HUES6 (cell line): ENCODE measurements at regions not wholly inside any gene's neighbourhood (a gene's known extent, or its start where the extent isn't known, plus 50 kb on each side); places are given as distances from the start of the nearest gene placed in this dataset.

Experiments
- H3K27ac ChIP-seq: 2 replicates; pipeline ENCODE4 v1.7.0; 2013; ENCODE audit warnings: low read depth, mild to moderate bottlenecking, low read length, inconsistent platforms
- H3K27me3 ChIP-seq: 2 replicates; pipeline ENCODE4 v1.6.1; 2013; ENCODE audit warnings: low read length; ENCODE audit not compliant: control insufficient read depth, insufficient read depth
- H3K36me3 ChIP-seq: 2 replicates; pipeline ENCODE4 v1.6.1; 2013; ENCODE audit warnings: low read length; ENCODE audit not compliant: control insufficient read depth, insufficient read depth
- H3K4me1 ChIP-seq: 2 replicates; pipeline ENCODE4 v1.6.1; 2013; ENCODE audit warnings: low read length; ENCODE audit not compliant: control insufficient read depth, insufficient read depth
- H3K4me3 ChIP-seq: 2 replicates; pipeline ENCODE4 v1.5.1; 2013; ENCODE audit warnings: low read depth, low read length
- H3K9ac ChIP-seq: one replicate; pipeline ENCODE4 v1.6.1; 2013; ENCODE audit warnings: mild to moderate bottlenecking, low read length
- H3K9me3 ChIP-seq: 2 replicates; pipeline ENCODE4 v1.6.1; 2013; ENCODE audit warnings: low read depth, low read length; ENCODE audit not compliant: control insufficient read depth, insufficient read depth

DNA sequence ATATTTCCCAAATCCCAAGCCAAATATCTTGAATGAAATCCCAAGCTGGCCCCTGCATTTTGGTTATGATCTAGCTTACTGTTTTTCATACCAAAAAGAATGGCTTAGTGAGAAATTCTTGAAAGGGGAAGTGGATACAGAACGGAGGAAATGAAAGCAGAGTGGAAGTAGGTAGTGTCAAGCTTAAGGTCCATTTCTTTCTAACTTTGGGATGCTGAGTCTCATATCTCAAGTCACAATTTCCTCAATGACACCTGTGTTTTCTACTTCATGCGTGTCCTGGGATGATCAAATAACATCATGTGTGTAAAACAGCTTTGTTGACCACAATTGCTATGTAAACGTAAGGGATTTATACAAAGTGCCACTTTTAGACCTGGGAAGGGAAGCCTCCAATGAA is 238.8 kb upstream of the SLC35B3 start:
- Histone ChIP-seq H3K27me3 (no peaks in the 10 kb centered on the region), H3K4me1 (no peaks in the 10 kb centered on the region), H3K27ac (no peak overlapping the region), H3K36me3 (no peaks in the 10 kb centered on the region), H3K9me3 (no peaks in the 10 kb centered on the region), H3K9ac (no peak overlapping the region), H3K4me3 (no peak overlapping the region)

DNA sequence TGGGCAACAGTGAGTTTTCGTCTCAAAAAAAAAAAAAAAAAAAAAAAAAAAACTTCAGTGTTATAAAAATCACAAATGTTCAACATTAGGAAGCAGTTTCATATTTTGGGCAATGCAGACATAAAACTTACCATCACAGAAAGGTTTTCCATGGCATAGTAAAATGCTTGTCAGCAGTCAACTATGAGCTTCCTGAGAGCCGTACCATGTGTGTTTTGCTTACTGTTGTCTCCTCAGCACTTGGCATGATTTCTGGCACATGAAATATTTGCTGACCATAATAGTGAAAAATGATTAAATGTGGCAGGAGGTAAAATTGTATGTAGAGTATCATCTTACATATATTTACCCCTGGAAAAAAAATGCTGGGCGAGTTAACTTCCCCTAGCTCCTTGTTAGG is 237.5 kb upstream of the SLC35B3 start:
- Histone ChIP-seq H3K27me3 (no peaks in the 10 kb centered on the region), H3K36me3 (no peaks in the 10 kb centered on the region), H3K27ac (no peak overlapping the region), H3K4me3 (no peak overlapping the region), H3K4me1 (no peaks in the 10 kb centered on the region), H3K9me3 (no peaks in the 10 kb centered on the region), H3K9ac (no peak overlapping the region)

DNA sequence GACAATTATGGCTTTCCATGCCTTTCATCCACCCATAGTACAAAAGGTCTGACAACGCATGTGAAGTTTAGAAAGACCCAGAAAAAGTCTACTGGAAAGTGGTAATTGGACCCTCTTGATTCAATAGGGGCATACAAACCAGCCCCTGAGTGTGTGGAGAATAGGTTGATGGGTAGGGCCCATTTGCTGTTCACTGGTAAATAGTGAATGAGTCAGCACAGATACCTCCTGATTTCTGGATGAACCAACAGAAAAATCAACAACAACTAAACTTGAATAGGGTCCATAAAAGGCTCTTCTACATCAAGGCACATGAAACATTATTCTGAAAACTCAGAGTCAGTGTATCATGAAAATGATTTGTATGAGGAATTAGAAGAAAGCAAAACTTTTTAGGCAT is 235.4 kb upstream of the SLC35B3 start:
- Histone ChIP-seq H3K27ac (no peak overlapping the region), H3K9me3 (no peaks in the 10 kb centered on the region), H3K4me3 (no peak overlapping the region), H3K36me3 (no peaks in the 10 kb centered on the region), H3K9ac (no peak overlapping the region), H3K27me3 (no peaks in the 10 kb centered on the region), H3K4me1 (no peaks in the 10 kb centered on the region)

DNA sequence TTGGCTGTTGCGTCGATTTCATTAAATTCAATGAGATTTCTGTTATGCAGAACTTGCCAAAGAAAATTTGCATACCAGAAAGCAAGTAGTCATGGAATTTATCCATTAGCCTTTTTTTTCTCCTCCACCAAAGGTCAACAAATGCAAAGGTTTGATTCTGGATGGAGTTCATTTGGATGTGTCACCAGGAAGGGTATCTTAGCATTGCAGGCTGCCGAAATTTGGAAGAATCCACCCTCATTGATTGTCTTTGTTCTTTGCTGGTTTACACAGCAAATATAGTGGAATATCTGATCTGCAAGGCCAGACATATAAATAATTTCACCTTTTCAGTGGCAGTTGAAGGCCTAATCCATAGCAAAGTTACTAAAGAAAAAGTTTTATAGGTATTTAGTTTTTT is 229.4 kb upstream of the SLC35B3 start:
- Histone ChIP-seq H3K4me1 (no peaks in the 10 kb centered on the region), H3K9ac (no peak overlapping the region), H3K36me3 (no peaks in the 10 kb centered on the region), H3K9me3 (no peaks in the 10 kb centered on the region), H3K4me3 (no peak overlapping the region), H3K27me3 (no peaks in the 10 kb centered on the region), H3K27ac (no peak overlapping the region)

DNA sequence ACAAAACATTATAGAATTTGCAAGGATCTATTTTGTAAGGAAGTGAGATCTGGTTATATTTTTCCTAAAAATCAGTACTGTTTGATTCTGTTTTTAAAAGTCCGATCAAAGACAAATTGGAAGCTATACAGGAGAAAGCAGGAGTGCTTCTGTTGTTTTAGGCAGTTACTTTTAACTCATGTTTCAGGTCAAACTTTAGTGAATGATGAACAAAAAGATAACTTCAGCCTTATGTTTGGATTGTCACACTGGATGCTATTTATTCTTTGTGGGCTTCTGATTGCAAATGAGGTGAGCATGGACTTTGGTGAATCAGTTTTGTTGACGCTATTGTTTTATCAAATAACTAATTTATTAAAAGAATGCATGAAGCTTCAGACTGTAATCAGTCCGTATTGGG is 228.7 kb upstream of the SLC35B3 start:
- Histone ChIP-seq H3K4me3 (no peak overlapping the region), H3K27me3 (no peaks in the 10 kb centered on the region), H3K27ac (no peak overlapping the region), H3K9me3 (no peaks in the 10 kb centered on the region), H3K4me1 (no peaks in the 10 kb centered on the region), H3K36me3 (no peaks in the 10 kb centered on the region), H3K9ac (no peak overlapping the region)

DNA sequence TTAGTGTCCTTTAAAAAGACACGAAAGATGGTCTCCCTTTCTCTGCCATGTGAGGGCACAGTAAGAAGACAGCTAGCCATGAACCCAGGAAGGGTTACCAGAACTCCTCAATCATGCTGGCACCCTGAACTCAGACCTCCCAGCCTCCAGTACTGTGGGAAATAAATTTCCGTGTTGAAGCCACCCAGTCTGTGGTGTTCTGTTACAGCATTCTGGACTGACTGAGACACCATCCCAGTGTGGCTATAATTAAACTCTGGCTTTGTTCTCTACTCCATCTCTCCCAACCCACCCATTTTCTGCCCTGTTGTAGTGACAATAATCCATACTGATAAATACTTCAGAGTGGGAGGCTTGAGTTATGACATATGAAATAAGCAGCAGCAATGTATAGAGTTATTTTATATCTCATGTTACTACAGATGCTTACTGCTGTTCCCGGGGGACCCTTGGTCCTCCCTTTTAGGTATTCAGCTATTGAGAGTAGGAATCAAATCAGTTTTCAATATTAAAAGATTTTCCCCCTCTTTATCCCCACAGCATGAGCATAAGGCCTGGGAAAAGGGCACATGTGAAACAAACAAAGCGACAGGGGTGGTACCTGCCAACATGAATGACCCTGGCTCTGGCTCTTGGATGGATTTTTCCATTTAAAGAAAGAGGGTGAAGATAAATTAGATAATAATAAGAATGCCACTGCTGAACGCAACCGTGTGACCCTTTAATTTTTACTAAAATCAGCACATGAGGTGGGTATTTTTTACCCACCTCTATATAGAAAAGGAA is 224.3 kb upstream of the SLC35B3 start:
- Histone ChIP-seq H3K4me1 (no peaks in the 10 kb centered on the region), H3K9ac (no peak overlapping the region), H3K27me3 (no peaks in the 10 kb centered on the region), H3K9me3 (no peaks in the 10 kb centered on the region), H3K4me3 (no peak overlapping the region), H3K27ac (no peak overlapping the region), H3K36me3 (no peaks in the 10 kb centered on the region)

DNA sequence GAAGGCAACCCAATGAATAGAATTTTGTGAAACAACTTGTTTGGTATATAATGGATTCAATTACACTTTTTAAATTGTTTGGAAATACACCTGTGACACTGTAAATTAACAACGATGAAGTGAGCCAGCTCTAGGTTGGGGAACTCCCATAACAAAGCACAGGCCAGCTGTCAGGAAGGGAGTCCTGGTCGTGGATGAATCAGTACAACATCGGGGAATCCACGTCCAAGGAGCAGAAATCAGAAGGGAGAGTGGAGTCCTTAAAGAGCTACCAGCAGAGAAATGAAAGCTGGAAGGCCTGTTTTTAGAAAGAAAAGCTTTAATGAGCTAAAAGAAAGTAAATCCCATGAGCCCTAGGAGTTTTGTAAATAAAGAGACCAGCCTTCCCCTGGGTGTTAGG is 223.1 kb upstream of the SLC35B3 start:
- no peak overlapping the region for H3K27ac ChIP-seq
- H3K4me3 ChIP-seq, result no peak overlapping the region
- H3K27me3 ChIP-seq, result no peaks in the 10 kb centered on the region

DNA sequence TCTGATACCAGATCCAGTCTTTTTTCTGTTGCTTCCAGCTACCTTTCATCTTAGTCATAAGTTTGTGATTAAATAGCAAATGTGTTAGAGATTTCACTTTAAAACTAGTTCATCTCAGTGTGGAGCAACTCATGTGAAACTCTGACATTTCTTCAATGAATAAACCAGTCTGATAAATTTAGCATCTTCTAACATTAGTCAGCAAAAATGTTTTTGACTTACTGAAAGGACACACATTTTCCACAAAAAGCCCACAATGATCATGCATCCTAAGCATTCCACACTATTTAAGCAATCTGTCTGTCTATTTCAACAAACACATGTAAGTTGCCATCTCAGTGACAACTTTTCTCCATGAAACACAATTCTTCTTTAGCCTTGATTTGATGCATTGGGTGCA is 222.2 kb upstream of the SLC35B3 start:
- Histone ChIP-seq H3K4me3 (no peak overlapping the region), H3K27ac (no peak overlapping the region), H3K27me3 (no peaks in the 10 kb centered on the region), H3K9me3 (no peaks in the 10 kb centered on the region), H3K4me1 (no peaks in the 10 kb centered on the region), H3K9ac (no peak overlapping the region), H3K36me3 (no peaks in the 10 kb centered on the region)

More for the DNA sequence above, 223.1 kb upstream of the SLC35B3 start:
- Histone ChIP-seq H3K36me3 (no peaks in the 10 kb centered on the region), H3K9me3 (no peaks in the 10 kb centered on the region), H3K9ac (no peak overlapping the region), H3K4me1 (no peaks in the 10 kb centered on the region)

DNA sequence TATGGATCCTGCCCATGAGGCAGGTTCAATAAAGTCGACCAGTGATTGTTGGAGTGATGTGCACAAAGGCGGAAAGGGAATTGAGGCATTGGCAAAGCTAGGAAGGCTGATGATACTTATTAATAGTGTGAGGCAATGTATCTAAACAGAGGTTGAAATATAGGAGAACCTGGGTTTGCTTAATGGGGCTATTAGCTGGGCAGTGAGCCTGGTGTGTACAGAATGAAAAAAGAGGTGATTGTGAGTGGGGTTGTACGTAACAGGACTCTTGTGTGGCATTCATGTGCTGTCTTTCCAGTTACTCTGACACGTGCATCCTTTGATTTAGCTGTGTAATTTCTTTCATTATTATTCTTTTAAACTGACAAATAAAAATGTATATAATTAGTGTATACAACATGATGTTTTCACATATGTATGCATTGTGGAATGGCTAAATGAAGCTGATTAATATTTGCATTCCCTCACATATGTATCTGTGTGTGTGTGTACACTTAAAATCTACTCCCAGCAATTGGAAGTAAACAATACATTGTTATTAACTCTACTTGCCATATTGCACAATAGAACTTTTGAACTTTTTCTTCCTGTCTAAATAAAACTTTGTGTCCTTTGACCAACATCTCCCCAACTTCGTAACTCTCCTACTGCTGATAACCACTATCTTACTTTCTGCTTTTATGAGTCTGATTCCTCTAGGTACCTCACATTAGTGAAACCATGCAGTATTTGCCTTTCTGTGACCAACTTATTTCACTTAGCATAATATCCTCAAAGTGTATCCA is 220.5 kb upstream of the SLC35B3 start:
- H3K27me3 ChIP-seq, result no peaks in the 10 kb centered on the region
- no peak overlapping the region for H3K4me3 ChIP-seq
- H3K9ac ChIP-seq, result no peak overlapping the region
- H3K9me3 ChIP-seq, result no peaks in the 10 kb centered on the region
- no peaks in the 10 kb centered on the region for H3K36me3 ChIP-seq
- no peaks in the 10 kb centered on the region for H3K4me1 ChIP-seq
- H3K27ac ChIP-seq, result no peak overlapping the region

DNA sequence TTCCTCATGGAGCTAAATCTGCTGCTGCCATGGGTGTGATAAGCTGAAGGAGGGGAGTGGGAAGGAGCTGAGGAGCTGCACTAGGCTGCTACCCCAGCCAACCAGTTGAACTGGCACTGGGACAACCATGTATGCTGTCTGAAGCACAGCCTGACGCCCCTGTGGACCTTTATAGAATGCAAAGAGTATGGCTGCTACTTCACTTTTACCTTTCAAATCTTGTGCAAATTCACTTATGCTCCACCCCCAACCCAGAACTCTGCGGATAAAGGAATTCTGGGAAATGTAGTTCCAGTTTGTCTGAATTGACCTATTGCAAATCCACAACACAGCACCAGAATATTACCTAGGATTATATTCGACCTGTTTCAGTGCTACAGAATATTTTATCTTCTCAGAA is 217.4 kb upstream of the SLC35B3 start:
- no peak overlapping the region for H3K9ac ChIP-seq
- no peaks in the 10 kb centered on the region for H3K4me1 ChIP-seq
- H3K36me3 ChIP-seq, result no peaks in the 10 kb centered on the region
- no peak overlapping the region for H3K27ac ChIP-seq
- no peaks in the 10 kb centered on the region for H3K27me3 ChIP-seq
- no peaks in the 10 kb centered on the region for H3K9me3 ChIP-seq
- no peak overlapping the region for H3K4me3 ChIP-seq

DNA sequence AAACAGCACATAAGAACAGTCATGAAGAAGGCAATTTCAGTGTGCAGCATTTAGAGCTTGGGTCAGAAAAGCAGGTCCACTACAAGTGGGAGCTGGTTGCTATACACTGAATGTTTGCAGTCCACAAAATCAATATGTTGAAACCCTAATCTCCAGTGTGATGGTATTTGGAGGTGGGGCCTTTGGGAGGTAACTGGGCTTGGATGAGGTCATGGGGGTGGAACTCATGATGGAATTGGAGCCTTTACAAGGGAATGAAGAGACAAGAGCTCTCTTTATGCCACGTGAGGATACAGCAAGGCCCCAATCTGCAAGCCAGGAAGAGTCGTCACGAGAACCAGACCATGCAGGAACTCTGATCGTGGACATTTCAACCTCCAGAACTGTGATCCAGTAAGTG is 216.7 kb upstream of the SLC35B3 start:
- H3K36me3 ChIP-seq, result no peaks in the 10 kb centered on the region
- H3K27ac ChIP-seq, result no peak overlapping the region
- H3K9ac ChIP-seq, result no peak overlapping the region
- no peaks in the 10 kb centered on the region for H3K27me3 ChIP-seq
- no peaks in the 10 kb centered on the region for H3K9me3 ChIP-seq
- no peak overlapping the region for H3K4me3 ChIP-seq
- no peaks in the 10 kb centered on the region for H3K4me1 ChIP-seq
